ENCODE measurements at regions not wholly inside any gene's neighbourhood (a gene's known extent, or its start where the extent isn't known, plus 50 kb on each side); places are given as distances from the start of the nearest gene placed in this dataset.

- Histone ChIP-seq H3K27me3 (ENCODE audit: insufficient read depth, low read length) (no peaks in the 10 kb centered on the region), H2BK15ac (ENCODE audit: low read depth, low read length) (no peak overlapping the region), H3K4me2 (ENCODE audit: insufficient read depth, insufficient read length, low read length) (no peak overlapping the region), H4K8ac (replicated peaks; ENCODE audit: insufficient read length, low read depth, low read length) (no peak overlapping the region), H4K91ac (ENCODE audit: insufficient read length, low read depth, low read length) (no peak overlapping the region), H3K14ac (ENCODE audit: insufficient read depth, low read length) (no peak overlapping the region), H3K18ac (ENCODE audit: insufficient read length, low read depth, low read length) (no peak overlapping the region), H3K9me3 (ENCODE audit: control insufficient read depth, low read depth, low read length) (no peaks in the 10 kb centered on the region), H4K5ac (ENCODE audit: insufficient read length, low read depth, low read length) (no peak overlapping the region), H2BK120ac (ENCODE audit: low read depth, low read length, poor library complexity, severe bottlenecking) (no peak overlapping the region), H3K56ac (ENCODE audit: insufficient read length, low read depth, low read length) (no peak overlapping the region), H4K20me1 (ENCODE audit: control insufficient read depth, insufficient read depth, insufficient read length) (no peaks in the 10 kb centered on the region), H2BK20ac (ENCODE audit: low read depth, low read length, poor library complexity, severe bottlenecking) (no peak overlapping the region), H2AFZ (ENCODE audit: low read length) (no peak overlapping the region), H3K27ac (ENCODE audit: insufficient read length, low read depth, low read length) (no peak overlapping the region), H3T11ph (ENCODE audit: low read length) (no peak overlapping the region), H3K79me2 (ENCODE audit: insufficient read depth, low read length) (no peaks in the 10 kb centered on the region), H3K9ac (ENCODE audit: extremely low read depth, insufficient read length, low read length) (no peak overlapping the region), H3K79me1 (ENCODE audit: insufficient read depth, low read depth, low read length, poor library complexity, severe bottlenecking) (no peaks in the 10 kb centered on the region), H3K4ac (ENCODE audit: low read depth, low read length) (no peak overlapping the region), H3K23me2 (ENCODE audit: insufficient read length, low read depth, low read length, poor library complexity, severe bottlenecking) (no peaks in the 10 kb centered on the region), H3K4me1 (ENCODE audit: insufficient read depth, low read length) (no peaks in the 10 kb centered on the region), H2BK12ac (ENCODE audit: insufficient read length, low read depth, low read length) (no peak overlapping the region), H3K23ac (ENCODE audit: insufficient read length, low read depth, low read length) (no peak overlapping the region), H2BK5ac (ENCODE audit: insufficient read length, low read length) (no peak overlapping the region), H2AK5ac (ENCODE audit: insufficient read length, low read length) (no peak overlapping the region)
- Mint-ChIP-seq H3K36me3 (ENCODE audit: insufficient read depth in 1 of 3, low read depth in 3 of 3) (no peaks in the 10 kb centered on the region), H3K9me3 (no peaks in the 10 kb centered on the region), H3K4me3 (no peak overlapping the region), H3K27me3 (ENCODE audit: low read depth) (no peaks in the 10 kb centered on the region), H3K27ac (no peak overlapping the region), H3K4me1 (no peaks in the 10 kb centered on the region)
- no peak for DNase-seq
- no CpG with 5 or more reads among the region's 3 CpGs for WGBS (ENCODE audit: extremely low coverage, insufficient read length, low lambda C conversion rate)
- TF ChIP-seq CTCF (conservative IDR thresholded peaks at IDR 0.05): no peak
Observed at GRCh38 chr11:81246941-81247340, 1486.7 kb downstream of the FAM181B start.

Data from H9 (cell line).